HPDE6-E6E7 (cell line): ENCODE measurements at regions not wholly inside any gene's neighbourhood (a gene's known extent, or its start where the extent isn't known, plus 50 kb on each side); places are given as distances from the start of the nearest gene placed in this dataset.

Experiments
- DNase-seq: peaks from one replicate; pipeline ENCODE4 v3.0.0; 2011; ENCODE audit warnings: missing footprints; ENCODE audit errors: extremely low spot score

- DNase-seq, result peak; percentile 53
Measured at GRCh38 chr1:36609241-36610027, 126.7 kb upstream of the CSF3R start.

GRCh38 chr1:36608272-36608671 lies 125.6 kb upstream of the CSF3R start:
- no peak for DNase-seq

GRCh38 chr1:36607263-36607651 lies 124.5 kb upstream of the CSF3R start:
- DNase-seq, result no peak

- no peak for DNase-seq
Measured at GRCh38 chr1:36606641-36607262, 124.0 kb upstream of the CSF3R start.

GRCh38 chr1:36605942-36606640 lies 123.4 kb upstream of the CSF3R start:
- no peak for DNase-seq

GRCh38 chr1:36603461-36603860 lies 120.7 kb upstream of the CSF3R start:
- no peak for DNase-seq

GRCh38 chr1:36602184-36602583 lies 119.5 kb upstream of the CSF3R start:
- no peak for DNase-seq

GRCh38 chr1:36599828-36600227 lies 117.1 kb upstream of the CSF3R start:
- DNase-seq, result no peak

GRCh38 chr1:36597514-36597913 lies 114.8 kb upstream of the CSF3R start:
- DNase-seq, result no peak

- DNase-seq, result no peak
Measured at GRCh38 chr1:36595921-36596320, 113.2 kb upstream of the CSF3R start.

- no peak for DNase-seq
Measured at GRCh38 chr1:36595349-36595748, 112.6 kb upstream of the CSF3R start.

GRCh38 chr1:36594023-36594422 lies 111.3 kb upstream of the CSF3R start:
- no peak for DNase-seq

- DNase-seq, result no peak
Measured at GRCh38 chr1:36591278-36591677, 108.6 kb upstream of the CSF3R start.

- no peak for DNase-seq
Measured at GRCh38 chr1:36590771-36591170, 108.1 kb upstream of the CSF3R start.

GRCh38 chr1:36590264-36590663 lies 107.6 kb upstream of the CSF3R start:
- no peak for DNase-seq

- no peak for DNase-seq
Measured at GRCh38 chr1:36588972-36589371, 106.3 kb upstream of the CSF3R start.

GRCh38 chr1:36585569-36586548 lies 103.1 kb upstream of the CSF3R start:
- peak; percentile 32 for DNase-seq

- DNase-seq, result no peak
Measured at GRCh38 chr1:36584874-36585453, 102.3 kb upstream of the CSF3R start.

GRCh38 chr1:36583980-36584782 lies 101.5 kb upstream of the CSF3R start:
- DNase-seq, result no peak

GRCh38 chr1:36583080-36583479 lies 100.4 kb upstream of the CSF3R start:
- DNase-seq, result no peak
